AG09309 (cell line): ENCODE measurements at regions not wholly inside any gene's neighbourhood (a gene's known extent, or its start where the extent isn't known, plus 50 kb on each side); places are given as distances from the start of the nearest gene placed in this dataset.

Experiments
- DNase-seq: peaks from one replicate; pipeline ENCODE4 v3.0.0-alpha.2; 2010; ENCODE audit warnings: low read depth
- H3K4me3 ChIP-seq: 2 replicates; pipeline ENCODE4 v1.5.1; 2011; ENCODE audit warnings: mild to moderate bottlenecking, low read depth, low read length, moderate library complexity; ENCODE audit not compliant: control insufficient read depth
- CTCF ChIP-seq: IDR thresholded peaks from 2 replicates; pipeline ENCODE4 v1.5.1; 2011; ENCODE audit warnings: mild to moderate bottlenecking, low read depth, low read length, inconsistent platforms; ENCODE audit not compliant: insufficient read depth, control insufficient read depth; ENCODE audit errors: missing control alignments

GRCh38 chr1:91575909-91576519 is 75.4 kb downstream of the CDC7 start:
- no peak overlapping the region for H3K4me3 ChIP-seq
- no peak for DNase-seq
- TF ChIP-seq CTCF = no peak

- no peak for DNase-seq
- TF ChIP-seq CTCF = no peak
- no peak overlapping the region for H3K4me3 ChIP-seq
These were observed 77.9 kb downstream of the CDC7 start for GRCh38 chr1:91578320-91579109.

GRCh38 chr1:91579658-91580228 is 79.1 kb downstream of the CDC7 start:
- DNase-seq = no peak
- H3K4me3 ChIP-seq = no peak overlapping the region
- no peak for TF ChIP-seq CTCF

- DNase-seq = peak; percentile 87
- H3K4me3 ChIP-seq = no peak overlapping the region
- TF ChIP-seq CTCF = no peak
These were observed 81.8 kb downstream of the CDC7 start for GRCh38 chr1:91582431-91582921.

- no peak overlapping the region for H3K4me3 ChIP-seq
- peak; percentile 73 for DNase-seq
- no peak for TF ChIP-seq CTCF
These were observed 82.7 kb downstream of the CDC7 start for GRCh38 chr1:91583326-91583755.

- no peak for DNase-seq
- no peak for TF ChIP-seq CTCF
- H3K4me3 ChIP-seq = no peak overlapping the region
These were observed 83.7 kb downstream of the CDC7 start for GRCh38 chr1:91584309-91584708.
